ENCODE measurements at regions not wholly inside any gene's neighbourhood (a gene's known extent, or its start where the extent isn't known, plus 50 kb on each side); places are given as distances from the start of the nearest gene placed in this dataset.

DNA sequence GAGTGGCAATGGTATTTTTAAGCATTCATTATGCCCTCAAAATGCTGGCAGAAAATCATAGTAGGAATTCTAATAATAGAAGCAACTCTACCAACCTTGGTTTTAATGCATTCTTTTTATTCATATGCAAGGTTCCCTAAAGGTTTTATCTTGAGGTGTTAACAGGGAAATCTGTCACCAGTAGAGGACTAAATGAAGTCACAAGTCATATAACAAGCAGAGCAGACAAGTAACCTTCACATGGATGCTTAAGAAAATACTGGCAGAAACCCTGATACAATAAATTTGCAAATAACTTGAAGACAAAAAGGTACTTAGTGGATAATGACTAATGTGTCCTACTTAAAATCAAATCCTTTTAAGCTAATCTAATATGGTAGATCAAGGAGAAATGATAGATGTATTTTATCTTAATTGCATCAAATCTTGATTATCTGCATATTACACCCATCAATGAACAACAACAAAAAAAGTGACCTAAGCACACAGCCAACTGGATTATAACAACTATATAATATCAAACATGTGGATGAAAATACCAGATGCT lies 73.3 kb downstream of the RFC3 start:
- no peaks in the 10 kb centered on the region for H3K4me1 ChIP-seq
- H3K9me3 ChIP-seq, result peaks cover 0 to 10% (median 0%) of the 10 kb centered on the region in 3 donors
- intact Hi-C loops (cut with DNase I), result no loop called here
- TF ChIP-seq, protein P1, sequence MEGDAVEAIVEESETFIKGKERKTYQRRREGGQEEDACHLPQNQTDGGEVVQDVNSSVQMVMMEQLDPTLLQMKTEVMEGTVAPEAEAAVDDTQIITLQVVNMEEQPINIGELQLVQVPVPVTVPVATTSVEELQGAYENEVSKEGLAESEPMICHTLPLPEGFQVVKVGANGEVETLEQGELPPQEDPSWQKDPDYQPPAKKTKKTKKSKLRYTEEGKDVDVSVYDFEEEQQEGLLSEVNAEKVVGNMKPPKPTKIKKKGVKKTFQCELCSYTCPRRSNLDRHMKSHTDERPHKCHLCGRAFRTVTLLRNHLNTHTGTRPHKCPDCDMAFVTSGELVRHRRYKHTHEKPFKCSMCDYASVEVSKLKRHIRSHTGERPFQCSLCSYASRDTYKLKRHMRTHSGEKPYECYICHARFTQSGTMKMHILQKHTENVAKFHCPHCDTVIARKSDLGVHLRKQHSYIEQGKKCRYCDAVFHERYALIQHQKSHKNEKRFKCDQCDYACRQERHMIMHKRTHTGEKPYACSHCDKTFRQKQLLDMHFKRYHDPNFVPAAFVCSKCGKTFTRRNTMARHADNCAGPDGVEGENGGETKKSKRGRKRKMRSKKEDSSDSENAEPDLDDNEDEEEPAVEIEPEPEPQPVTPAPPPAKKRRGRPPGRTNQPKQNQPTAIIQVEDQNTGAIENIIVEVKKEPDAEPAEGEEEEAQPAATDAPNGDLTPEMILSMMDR (IDR thresholded peaks at IDR 0.05), result no peak
- TF ChIP-seq POLR2A (IDR thresholded peaks at IDR 0.05), result no peak
- no peaks in the 10 kb centered on the region for H3K27me3 ChIP-seq
- H3K36me3 ChIP-seq, result no peaks in the 10 kb centered on the region
- DNase-seq, result no peak
- no peak overlapping the region for H3K27ac ChIP-seq
- no peak overlapping the region for H3K4me3 ChIP-seq

DNA sequence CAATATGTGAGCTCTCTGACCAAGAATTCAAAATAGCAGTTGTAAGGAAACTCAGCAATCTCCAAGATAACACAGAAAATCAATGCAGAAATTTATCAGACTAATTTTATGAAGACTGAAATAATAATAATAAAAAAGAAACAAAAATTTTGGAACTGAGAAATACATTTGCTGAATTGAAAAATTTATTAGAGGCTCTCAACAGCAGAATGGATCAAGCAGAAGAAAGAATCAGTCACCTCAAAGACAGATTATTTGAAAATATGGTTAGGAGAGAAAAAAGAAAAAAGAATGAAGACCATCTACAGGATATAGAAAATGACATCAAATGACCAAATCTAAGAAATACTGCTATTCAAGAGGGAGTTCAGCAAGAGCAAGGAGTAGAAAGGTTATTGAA lies 75.6 kb downstream of the RFC3 start:
- Histone ChIP-seq H3K4me3 (no peak overlapping the region), H3K27ac (no peak overlapping the region), H3K36me3 (no peaks in the 10 kb centered on the region), H3K9me3 (peaks cover 0 to 10% (median 0%) of the 10 kb centered on the region in 3 donors), H3K4me1 (no peaks in the 10 kb centered on the region), H3K27me3 (no peaks in the 10 kb centered on the region)
- DNase-seq, result no peak
- TF ChIP-seq, protein P1 (IDR thresholded peaks at IDR 0.05), result no peak
- TF ChIP-seq POLR2A (IDR thresholded peaks at IDR 0.05), result no peak
- intact Hi-C loops (cut with DNase I), result no loop called here

DNA sequence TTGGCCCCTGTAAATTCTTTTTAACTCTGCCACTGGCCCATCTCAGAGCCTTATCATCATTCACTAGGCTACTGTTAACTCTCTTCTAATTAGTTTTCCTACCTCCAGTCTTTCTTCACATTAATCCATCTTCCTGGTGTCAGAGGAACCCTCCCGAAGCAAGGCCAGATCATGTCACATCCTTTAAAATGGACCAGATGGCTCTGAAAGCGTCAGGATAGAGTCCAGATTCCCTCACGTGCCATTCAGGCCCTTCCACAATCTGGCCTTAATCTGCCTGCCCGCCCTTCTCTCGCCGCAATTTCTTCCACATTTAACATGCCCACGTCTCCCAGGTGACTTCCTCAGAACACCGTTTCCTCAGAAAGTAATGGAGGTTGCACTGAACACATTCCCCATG lies 86.5 kb downstream of the RFC3 start:
- Histone ChIP-seq H3K4me1 (no peaks in the 10 kb centered on the region), H3K36me3 (no peaks in the 10 kb centered on the region), H3K9me3 (no peaks in the 10 kb centered on the region), H3K27ac (no peak overlapping the region), H3K4me3 (no peak overlapping the region), H3K27me3 (no peaks in the 10 kb centered on the region)
- no peak for TF ChIP-seq POLR2A (IDR thresholded peaks at IDR 0.05)
- TF ChIP-seq, protein P1 (IDR thresholded peaks at IDR 0.05), result no peak
- intact Hi-C loops (cut with DNase I), result no loop called here
- 80 to 85% methylated on average over 8 of the region's 8 CpGs for WGBS, 2 donors
- DNase-seq, result no peak

DNA sequence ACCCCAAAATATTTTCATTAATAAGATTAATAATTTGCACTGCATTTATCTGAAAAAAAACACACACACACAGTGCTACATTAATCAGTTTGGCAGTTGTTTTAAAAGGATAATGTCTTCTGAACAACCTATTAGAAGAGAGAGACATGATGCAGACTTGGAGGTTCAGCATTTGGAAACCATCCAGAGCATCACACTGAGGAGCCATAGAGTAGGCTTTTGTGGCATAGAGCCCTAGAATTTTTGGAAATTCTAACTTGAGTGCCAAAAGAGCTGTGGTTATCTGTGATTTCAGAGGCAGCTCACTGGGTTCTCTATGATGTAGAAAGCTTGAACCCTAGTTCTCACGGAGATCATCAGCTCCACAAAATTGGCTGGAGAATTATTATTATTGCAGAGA lies 90.2 kb downstream of the RFC3 start:
- intact Hi-C loops (cut with DNase I), result no loop called here
- no peak overlapping the region for H3K27ac ChIP-seq
- H3K9me3 ChIP-seq, result no peaks in the 10 kb centered on the region
- no peak for DNase-seq
- TF ChIP-seq, protein P1 (IDR thresholded peaks at IDR 0.05), result no peak
- no peak for TF ChIP-seq POLR2A (IDR thresholded peaks at IDR 0.05)
- H3K4me1 ChIP-seq, result no peaks in the 10 kb centered on the region
- WGBS, 2 donors, result 100% methylated on average over 1 of the region's 1 CpG
- no peaks in the 10 kb centered on the region for H3K27me3 ChIP-seq
- H3K4me3 ChIP-seq, result no peak overlapping the region
- no peaks in the 10 kb centered on the region for H3K36me3 ChIP-seq

DNA sequence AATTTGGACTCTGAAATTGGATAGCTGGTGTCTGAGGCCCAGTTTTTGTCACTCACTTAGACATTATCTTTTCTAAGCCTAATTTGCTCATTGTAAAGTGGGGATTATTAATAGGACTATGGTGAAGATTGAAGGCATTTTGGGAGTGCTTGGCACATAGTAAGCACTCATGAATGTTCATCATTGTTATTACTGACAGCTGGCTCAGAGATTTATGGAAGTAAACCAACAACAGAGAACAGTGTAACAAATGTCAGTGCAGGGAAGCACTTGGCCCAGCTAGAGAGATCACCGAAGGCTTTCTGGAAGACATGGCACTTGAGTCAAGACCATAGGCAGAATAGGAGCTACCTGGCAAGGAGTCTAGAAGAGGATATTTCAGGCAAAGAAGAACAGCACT lies 92.3 kb downstream of the RFC3 start:
- TF ChIP-seq POLR2A (IDR thresholded peaks at IDR 0.05), result no peak
- TF ChIP-seq, protein P1 (IDR thresholded peaks at IDR 0.05), result no peak
- intact Hi-C loops (cut with DNase I), result no loop called here
- Histone ChIP-seq H3K9me3 (no peaks in the 10 kb centered on the region), H3K4me1 (no peaks in the 10 kb centered on the region), H3K27ac (no peak overlapping the region), H3K27me3 (no peaks in the 10 kb centered on the region), H3K4me3 (no peak overlapping the region), H3K36me3 (no peaks in the 10 kb centered on the region)
- no peak for DNase-seq
- 81 to 94% methylated on average over 1 of the region's 1 CpG for whole genome bisulfite sequencing, 2 donors

Data from esophagus squamous epithelium (tissue), 5 donors.